WTC11 (cell line): ENCODE measurements at regions not wholly inside any gene's neighbourhood (a gene's known extent, or its start where the extent isn't known, plus 50 kb on each side); places are given as distances from the start of the nearest gene placed in this dataset.

Experiments used
- ATAC-seq: fragments of 200-7000 bp; cut with Tn5 transposase; 2 replicates; pipeline ENCODE4 v1.10.0; 2021; ENCODE audit warnings: mild to moderate bottlenecking, moderate library complexity
- CTCF ChIA-PET: fragments of 300-600 bp; sonication (Branson Sonifier 250); formaldehyde crosslinking; loops from one replicate; lab custom pipeline; 2021; ENCODE audit warnings: antibody characterized with exemption; lab: Charles Lee
- POLR2A ChIA-PET: fragments of 350-600 bp; sonication (Branson Sonifier 250); formaldehyde crosslinking; loops from one replicate; lab custom pipeline; 2021; ENCODE audit warnings: antibody characterized with exemption; lab: Charles Lee
- DNase-seq: peaks from one replicate; pipeline ENCODE4 v3.0.0; 2021; ENCODE audit warnings: low spot score
- H3K27ac Mint-ChIP-seq: 2 replicates; pipeline ENCODE4 v1.8.0; 2021; ENCODE audit warnings: mixed read lengths
- H3K27me3 Mint-ChIP-seq: 2 replicates; pipeline ENCODE4 v1.8.0; 2021; ENCODE audit warnings: low read depth, mild to moderate bottlenecking, moderate library complexity, mixed read lengths
- H3K36me3 Mint-ChIP-seq: 2 replicates; pipeline ENCODE4 v1.8.0; 2021; ENCODE audit warnings: mixed read lengths
- H3K4me1 Mint-ChIP-seq: 2 replicates; pipeline ENCODE4 v1.8.0; 2022; ENCODE audit warnings: mixed read lengths
- H3K4me3 Mint-ChIP-seq: 2 replicates; pipeline ENCODE4 v1.8.0; 2021; ENCODE audit warnings: mild to moderate bottlenecking, moderate library complexity, mixed read lengths
- H3K9me3 Mint-ChIP-seq: 2 replicates; pipeline ENCODE4 v1.8.0; 2021; ENCODE audit warnings: mixed read lengths
- ARID4B ChIP-seq: sonication (generic); formaldehyde crosslinking; IDR thresholded peaks from 2 replicates; pipeline ENCODE4 v1.8.0; 2023; ENCODE audit warnings: missing genetic modification reagents, mild to moderate bottlenecking, borderline replicate concordance
- CTCF ChIP-seq: fragments of 200-600 bp; IDR thresholded peaks from 2 replicates; pipeline ENCODE4 v1.8.0; 2022; ENCODE audit warnings: antibody characterized with exemption
- ESRRA ChIP-seq: sonication (generic); formaldehyde crosslinking; IDR thresholded peaks from 2 replicates; pipeline ENCODE4 v1.8.1; 2022; ENCODE audit warnings: mild to moderate bottlenecking, missing genetic modification reagents, borderline replicate concordance
- FOXK1 ChIP-seq: sonication (generic); formaldehyde crosslinking; IDR thresholded peaks from 2 replicates; pipeline ENCODE4 v1.8.0; 2022; ENCODE audit warnings: mild to moderate bottlenecking, moderate library complexity, missing genetic modification reagents
- JAZF1 ChIP-seq: fragments of 250-450 bp; sonication (Bioruptor Pico); IDR thresholded peaks from 2 replicates; pipeline ENCODE4 v1.9.0; 2021; ENCODE audit warnings: moderate library complexity, mild to moderate bottlenecking, inconsistent platforms
- MAX ChIP-seq: sonication (generic); formaldehyde crosslinking; IDR thresholded peaks from 2 replicates; pipeline ENCODE4 v1.8.0; 2022; ENCODE audit warnings: mild to moderate bottlenecking, missing genetic modification reagents
- NFE2L1 ChIP-seq: sonication (generic); formaldehyde crosslinking; IDR thresholded peaks from 2 replicates; pipeline ENCODE4 v1.8.1; 2023; ENCODE audit warnings: missing genetic modification reagents
- NFYB ChIP-seq: sonication (generic); formaldehyde crosslinking; conservative IDR thresholded peaks from 2 replicates; pipeline ENCODE4 v1.8.0; 2022; ENCODE audit warnings: low read depth, missing genetic modification reagents
- SMAD3 ChIP-seq: sonication (generic); formaldehyde crosslinking; IDR thresholded peaks from 2 replicates; pipeline ENCODE4 v1.8.0; 2022; ENCODE audit warnings: missing genetic modification reagents, mild to moderate bottlenecking, borderline replicate concordance
- SMAD4 ChIP-seq: sonication (generic); formaldehyde crosslinking; IDR thresholded peaks from 2 replicates; pipeline ENCODE4 v1.8.0; 2022; ENCODE audit warnings: mild to moderate bottlenecking, missing genetic modification reagents
- SOX15 ChIP-seq: fragments of 250-450 bp; sonication (Bioruptor Pico); IDR thresholded peaks from 2 replicates; pipeline ENCODE4 v1.9.0; 2021; ENCODE audit warnings: mild to moderate bottlenecking
- TEAD1 ChIP-seq: sonication (generic); formaldehyde crosslinking; IDR thresholded peaks from 2 replicates; pipeline ENCODE4 v1.8.0; 2022; ENCODE audit warnings: mild to moderate bottlenecking, missing genetic modification reagents
- TP53 ChIP-seq: sonication (generic); formaldehyde crosslinking; IDR thresholded peaks from 2 replicates; pipeline ENCODE4 v1.8.1; 2023; ENCODE audit warnings: mild to moderate bottlenecking, missing genetic modification reagents
- ZBTB43 ChIP-seq: sonication (generic); formaldehyde crosslinking; IDR thresholded peaks from 2 replicates; pipeline ENCODE4 v1.8.1; 2023; ENCODE audit warnings: mild to moderate bottlenecking, missing genetic modification reagents
- ZNF121 ChIP-seq: sonication (generic); formaldehyde crosslinking; IDR thresholded peaks from 2 replicates; pipeline ENCODE4 v1.8.0; 2023; ENCODE audit warnings: missing genetic modification reagents
- ZNF317 ChIP-seq: sonication (generic); formaldehyde crosslinking; IDR thresholded peaks from 2 replicates; pipeline ENCODE4 v1.8.1; 2023; ENCODE audit warnings: low read depth, mild to moderate bottlenecking, moderate library complexity, missing genetic modification reagents, borderline replicate concordance
- ZNF396 ChIP-seq: fragments of 250-450 bp; sonication (Bioruptor Pico); IDR thresholded peaks from 2 replicates; pipeline ENCODE4 v1.8.0; 2021; ENCODE audit warnings: mild to moderate bottlenecking, moderate library complexity, borderline replicate concordance
- ZNF416 ChIP-seq: fragments of 250-450 bp; sonication (Bioruptor Pico); IDR thresholded peaks from 2 replicates; pipeline ENCODE4 v1.9.0; 2021; ENCODE audit warnings: mild to moderate bottlenecking, inconsistent platforms
- ZNF425 ChIP-seq: fragments of 250-450 bp; sonication (Bioruptor Pico); conservative IDR thresholded peaks from 2 replicates; pipeline ENCODE4 v1.9.0; 2021; ENCODE audit warnings: mild to moderate bottlenecking
- ZNF512 ChIP-seq: sonication (generic); formaldehyde crosslinking; IDR thresholded peaks from 2 replicates; pipeline ENCODE4 v1.8.1; 2022; ENCODE audit warnings: missing genetic modification reagents, borderline replicate concordance

GRCh38 chr12:114221136-114221833 is 184.7 kb downstream of the TBX5 start:
- H3K27me3 Mint-ChIP-seq = peaks cover 6% of the 10 kb centered on the region; the same call in 1 of the 2 replicates
- H3K4me3 Mint-ChIP-seq = no peak overlapping the region
- peaks cover 4% of the 10 kb centered on the region for H3K9me3 Mint-ChIP-seq
- ChIA-PET POLR2A (no interaction called here), CTCF (interaction anchor here (1.6 kb wide), 1 partner anchor 241 kb away, joined by 3 read pairs; no protein-coding TSS in a partner anchor)
- no peak overlapping the region for H3K27ac Mint-ChIP-seq
- TF ChIP-seq SMAD3 (no peak), TP53 (CRISPR knock-in tag) (no peak), SMAD4 (CRISPR knock-in tag) (no peak), ZNF512 (CRISPR knock-in tag) (no peak), NFYB (CRISPR knock-in tag) (no peak), ZNF416 (CRISPR knock-in tag) (no peak), SOX15 (CRISPR knock-in tag) (no peak), JAZF1 (no peak), ZNF425 (CRISPR knock-in tag) (no peak), TEAD1 (CRISPR knock-in tag) (no peak), ESRRA (no peak), ZBTB43 (CRISPR knock-in tag) (no peak), NFE2L1 (no peak), MAX (CRISPR knock-in tag) (no peak), ZNF121 (no peak), FOXK1 (CRISPR knock-in tag) (no peak), ARID4B (no peak), ZNF396 (no peak), ZNF317 (CRISPR knock-in tag) (no peak), CTCF (no peak)
- TF ChIP-seq, all 79 proteins: peak for 0
- H3K4me1 Mint-ChIP-seq = peaks cover 42% of the 10 kb centered on the region
- no peaks in the 10 kb centered on the region for H3K36me3 Mint-ChIP-seq
- ATAC-seq = no peak
- DNase-seq = no peak
